ENCODE measurements at regions not wholly inside any gene's neighbourhood (a gene's known extent, or its start where the extent isn't known, plus 50 kb on each side); places are given as distances from the start of the nearest gene placed in this dataset.

DNA sequence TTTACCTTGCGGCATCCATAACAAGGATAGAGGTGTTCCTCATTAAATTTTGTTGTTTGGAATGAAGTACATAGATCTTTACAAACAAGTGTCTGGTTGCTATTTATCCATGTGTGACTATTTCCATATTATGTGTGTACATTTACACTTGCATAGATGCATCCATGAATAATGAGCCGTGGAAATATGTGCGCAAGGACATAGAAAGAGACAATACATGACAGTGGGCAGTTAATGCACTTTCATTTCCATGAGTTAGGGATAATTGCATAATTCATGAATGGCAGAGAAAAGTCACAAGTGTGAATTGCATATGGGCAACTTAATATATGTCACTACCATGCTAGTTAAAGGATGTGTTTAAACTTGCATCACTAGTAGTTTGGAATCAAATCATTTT lies 338.2 kb upstream of the PITX2 start:
- TF ChIP-seq, protein P1, sequence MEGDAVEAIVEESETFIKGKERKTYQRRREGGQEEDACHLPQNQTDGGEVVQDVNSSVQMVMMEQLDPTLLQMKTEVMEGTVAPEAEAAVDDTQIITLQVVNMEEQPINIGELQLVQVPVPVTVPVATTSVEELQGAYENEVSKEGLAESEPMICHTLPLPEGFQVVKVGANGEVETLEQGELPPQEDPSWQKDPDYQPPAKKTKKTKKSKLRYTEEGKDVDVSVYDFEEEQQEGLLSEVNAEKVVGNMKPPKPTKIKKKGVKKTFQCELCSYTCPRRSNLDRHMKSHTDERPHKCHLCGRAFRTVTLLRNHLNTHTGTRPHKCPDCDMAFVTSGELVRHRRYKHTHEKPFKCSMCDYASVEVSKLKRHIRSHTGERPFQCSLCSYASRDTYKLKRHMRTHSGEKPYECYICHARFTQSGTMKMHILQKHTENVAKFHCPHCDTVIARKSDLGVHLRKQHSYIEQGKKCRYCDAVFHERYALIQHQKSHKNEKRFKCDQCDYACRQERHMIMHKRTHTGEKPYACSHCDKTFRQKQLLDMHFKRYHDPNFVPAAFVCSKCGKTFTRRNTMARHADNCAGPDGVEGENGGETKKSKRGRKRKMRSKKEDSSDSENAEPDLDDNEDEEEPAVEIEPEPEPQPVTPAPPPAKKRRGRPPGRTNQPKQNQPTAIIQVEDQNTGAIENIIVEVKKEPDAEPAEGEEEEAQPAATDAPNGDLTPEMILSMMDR (IDR thresholded peaks at IDR 0.05), result no peak
- TF ChIP-seq MAFK (IDR thresholded peaks at IDR 0.05; ENCODE audit: partially characterized antibody), result no peak
- no peak for TF ChIP-seq EP300 (IDR thresholded peaks at IDR 0.05)
- no peak for TF ChIP-seq MAZ (IDR thresholded peaks at IDR 0.05; ENCODE audit: borderline replicate concordance, low read depth, low read length)
- TF ChIP-seq MAX (IDR thresholded peaks at IDR 0.05), result no peak
- TF ChIP-seq RAD21 (conservative IDR thresholded peaks at IDR 0.05 in 1 of 2, IDR thresholded peaks at IDR 0.05 in 1 of 2), result no peak
- no peak for TF ChIP-seq USF2 (IDR thresholded peaks at IDR 0.05)
- no peak for TF ChIP-seq CHD2 (IDR thresholded peaks at IDR 0.05; ENCODE audit: low read length, partially characterized antibody)
- no peak for TF ChIP-seq ZC3H11A (IDR thresholded peaks at IDR 0.05)
- TF ChIP-seq FOXS1 (CRISPR knock-in tag; IDR thresholded peaks at IDR 0.05), result no peak
- TF ChIP-seq POLR2A (IDR thresholded peaks at IDR 0.05; ENCODE audit: low read length), result no peak
